Neural cell (in vitro differentiated cells): ENCODE measurements at regions not wholly inside any gene's neighbourhood (a gene's known extent, or its start where the extent isn't known, plus 50 kb on each side); places are given as distances from the start of the nearest gene placed in this dataset.

Experiments used
- EP300 ChIP-seq: fragments of 450-650 bp; conservative IDR thresholded peaks from 2 replicates; pipeline ENCODE4 v1.6.1; 2014; ENCODE audit warnings: antibody characterized with exemption, mild to moderate bottlenecking, moderate library complexity; ENCODE audit not compliant: poor library complexity, severe bottlenecking
- EZH2 ChIP-seq: fragments of 200-600, 300-800 bp; shearing (Covaris generic), sonication (generic); IDR thresholded peaks from 2 replicates; pipeline ENCODE4 v1.6.1; 2014; ENCODE audit warnings: antibody characterized with exemption, low read length, borderline replicate concordance, mild to moderate bottlenecking; ENCODE audit not compliant: insufficient read depth, poor library complexity, severe bottlenecking
- POLR2AphosphoS5 ChIP-seq: IDR thresholded peaks from 2 replicates; pipeline ENCODE4 v1.6.1; 2012
- RAD21 ChIP-seq: fragments of 450-650 bp; conservative IDR thresholded peaks from 2 replicates; pipeline ENCODE4 v1.6.1; 2014; ENCODE audit warnings: antibody characterized with exemption, mild to moderate bottlenecking, moderate library complexity
- REST ChIP-seq: IDR thresholded peaks from 2 replicates; pipeline ENCODE4 v1.6.1; 2012; ENCODE audit warnings: borderline replicate concordance
- SMC3 ChIP-seq: fragments of 450-650 bp; conservative IDR thresholded peaks from 2 replicates; pipeline ENCODE4 v1.6.1; 2014; ENCODE audit warnings: antibody characterized with exemption, mild to moderate bottlenecking, moderate library complexity; ENCODE audit not compliant: poor library complexity
- TAF1 ChIP-seq: IDR thresholded peaks from 2 replicates; pipeline ENCODE4 v1.6.1; 2012; ENCODE audit warnings: low read depth
- TF ChIP-seq, protein P1 (sequence below): fragments of 450-650 bp; IDR thresholded peaks from 2 replicates; pipeline ENCODE4 v1.5.1; 2014; ENCODE audit warnings: antibody characterized with exemption, mild to moderate bottlenecking, moderate library complexity; ENCODE audit not compliant: poor library complexity, severe bottlenecking

GRCh38 chr6:145279993-145280392, 455.3 kb downstream of the EPM2A start:
- TF ChIP-seq, protein P1, sequence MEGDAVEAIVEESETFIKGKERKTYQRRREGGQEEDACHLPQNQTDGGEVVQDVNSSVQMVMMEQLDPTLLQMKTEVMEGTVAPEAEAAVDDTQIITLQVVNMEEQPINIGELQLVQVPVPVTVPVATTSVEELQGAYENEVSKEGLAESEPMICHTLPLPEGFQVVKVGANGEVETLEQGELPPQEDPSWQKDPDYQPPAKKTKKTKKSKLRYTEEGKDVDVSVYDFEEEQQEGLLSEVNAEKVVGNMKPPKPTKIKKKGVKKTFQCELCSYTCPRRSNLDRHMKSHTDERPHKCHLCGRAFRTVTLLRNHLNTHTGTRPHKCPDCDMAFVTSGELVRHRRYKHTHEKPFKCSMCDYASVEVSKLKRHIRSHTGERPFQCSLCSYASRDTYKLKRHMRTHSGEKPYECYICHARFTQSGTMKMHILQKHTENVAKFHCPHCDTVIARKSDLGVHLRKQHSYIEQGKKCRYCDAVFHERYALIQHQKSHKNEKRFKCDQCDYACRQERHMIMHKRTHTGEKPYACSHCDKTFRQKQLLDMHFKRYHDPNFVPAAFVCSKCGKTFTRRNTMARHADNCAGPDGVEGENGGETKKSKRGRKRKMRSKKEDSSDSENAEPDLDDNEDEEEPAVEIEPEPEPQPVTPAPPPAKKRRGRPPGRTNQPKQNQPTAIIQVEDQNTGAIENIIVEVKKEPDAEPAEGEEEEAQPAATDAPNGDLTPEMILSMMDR = no peak
- no peak for TF ChIP-seq RAD21
- TF ChIP-seq EZH2 = no peak
- no peak for TF ChIP-seq TAF1
- no peak for TF ChIP-seq REST
- TF ChIP-seq EP300 = no peak
- no peak for TF ChIP-seq POLR2AphosphoS5
- no peak for TF ChIP-seq SMC3
